ENCODE measurements at regions not wholly inside any gene's neighbourhood (a gene's known extent, or its start where the extent isn't known, plus 50 kb on each side); places are given as distances from the start of the nearest gene placed in this dataset.

DNA sequence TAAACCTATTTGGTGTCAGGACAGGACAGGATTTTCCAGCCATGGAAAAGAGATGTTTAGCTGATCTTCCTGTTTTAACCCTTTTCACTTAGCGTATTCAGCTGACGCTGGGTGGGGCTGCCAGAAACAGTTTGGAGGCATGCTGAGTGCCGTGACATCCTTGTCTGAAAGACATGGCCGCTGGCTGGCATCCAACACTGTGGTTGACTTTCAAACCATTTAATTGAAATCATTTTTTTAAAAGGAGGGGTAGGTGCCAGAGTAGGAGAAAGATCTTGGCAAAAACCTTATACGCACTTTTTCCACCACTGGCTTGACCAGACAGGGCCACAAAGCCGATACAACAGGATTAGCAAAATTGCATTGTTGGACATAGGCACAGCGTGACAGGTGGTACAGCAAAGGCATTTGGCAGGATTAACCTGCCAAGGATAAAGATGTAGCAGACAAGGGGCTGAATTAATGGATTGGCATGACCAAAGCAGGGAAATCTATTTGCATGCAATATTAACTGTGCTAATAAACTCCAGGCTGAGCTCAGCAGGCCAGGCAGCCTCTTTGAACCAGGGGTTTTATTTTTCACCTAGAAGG lies 131.8 kb upstream of the TOPAZ1 start:
- H3K36me3 Mint-ChIP-seq (ENCODE audit: low read depth): peaks cover 27% of the 10 kb centered on the region
- TF ChIP-seq CTCF (IDR thresholded peaks at IDR 0.05): no peak
- no peak overlapping the region for H3K4me3 Mint-ChIP-seq
- H3K9me3 Mint-ChIP-seq: no peaks in the 10 kb centered on the region
- H3K27ac Mint-ChIP-seq: no peak overlapping the region
- H3K4me1 Mint-ChIP-seq (ENCODE audit: low read depth): peaks cover 18% of the 10 kb centered on the region
- H3K27me3 Mint-ChIP-seq (ENCODE audit: insufficient read depth): peaks cover 2% of the 10 kb centered on the region
- DNase-seq: no peak

DNA sequence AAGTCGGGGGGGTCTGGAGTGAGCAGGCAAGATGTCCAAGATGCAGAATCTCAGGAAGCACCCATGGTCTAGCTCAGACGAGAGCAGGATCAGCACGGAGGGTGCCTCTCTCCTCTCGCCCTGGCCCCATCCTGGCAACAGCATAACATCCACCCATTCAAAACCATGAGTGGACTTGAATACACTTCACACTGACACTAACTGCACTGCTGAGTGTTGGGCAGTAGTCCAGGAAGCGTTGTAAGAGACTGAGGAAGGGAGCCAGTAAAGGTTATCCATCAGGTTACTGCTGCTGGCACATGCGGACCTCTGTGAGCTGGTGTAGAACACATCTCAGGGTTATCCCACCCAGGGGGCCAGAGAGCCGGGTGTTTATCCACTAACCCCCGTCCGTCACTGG lies 131.0 kb upstream of the TOPAZ1 start:
- Mint-ChIP-seq H3K27me3 (ENCODE audit: insufficient read depth) (peaks cover 2% of the 10 kb centered on the region), H3K36me3 (ENCODE audit: low read depth) (peaks cover 27% of the 10 kb centered on the region), H3K4me3 (no peak overlapping the region), H3K4me1 (ENCODE audit: low read depth) (peaks cover 11% of the 10 kb centered on the region), H3K9me3 (no peaks in the 10 kb centered on the region), H3K27ac (no peak overlapping the region)
- no peak for TF ChIP-seq CTCF (IDR thresholded peaks at IDR 0.05)
- no peak for DNase-seq

DNA sequence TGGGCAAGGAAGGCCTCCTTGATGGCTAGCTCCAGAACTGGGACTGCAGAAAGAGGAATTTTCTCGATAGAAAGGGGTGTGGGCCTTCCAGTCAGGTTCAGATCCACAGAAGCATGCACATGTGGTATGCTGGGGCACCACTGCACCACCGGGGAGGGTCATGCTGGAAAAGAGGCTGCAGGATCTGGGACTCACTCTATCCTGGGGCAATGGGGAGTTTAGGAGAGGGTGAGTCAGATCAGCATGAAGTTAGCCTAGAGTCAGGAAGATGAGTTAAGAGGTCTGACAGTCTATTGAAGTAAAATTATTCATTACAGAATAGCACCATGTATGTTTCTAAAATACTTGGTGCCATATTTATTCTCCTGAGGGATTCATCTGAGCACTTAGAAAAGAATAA lies 130.2 kb upstream of the TOPAZ1 start:
- H3K36me3 Mint-ChIP-seq (ENCODE audit: low read depth): peaks cover 33% of the 10 kb centered on the region
- H3K9me3 Mint-ChIP-seq: no peaks in the 10 kb centered on the region
- no peak overlapping the region for H3K4me3 Mint-ChIP-seq
- peaks cover 2% of the 10 kb centered on the region for H3K27me3 Mint-ChIP-seq (ENCODE audit: insufficient read depth)
- no peak for TF ChIP-seq CTCF (IDR thresholded peaks at IDR 0.05)
- peaks cover 11% of the 10 kb centered on the region for H3K4me1 Mint-ChIP-seq (ENCODE audit: low read depth)
- no peak overlapping the region for H3K27ac Mint-ChIP-seq
- DNase-seq: peak; percentile 11

GRCh38 chr3:44114142-44114541 lies 127.5 kb upstream of the TOPAZ1 start:
- Mint-ChIP-seq H3K9me3 (no peaks in the 10 kb centered on the region), H3K4me3 (no peak overlapping the region), H3K27me3 (ENCODE audit: insufficient read depth) (no peaks in the 10 kb centered on the region; the same call in none of the 2 replicates), H3K27ac (no peak overlapping the region), H3K4me1 (ENCODE audit: low read depth) (peaks cover 11% of the 10 kb centered on the region), H3K36me3 (ENCODE audit: low read depth) (peaks cover 24% of the 10 kb centered on the region)
- DNase-seq: no peak
- peak; percentile 68 for TF ChIP-seq CTCF (IDR thresholded peaks at IDR 0.05)

DNA sequence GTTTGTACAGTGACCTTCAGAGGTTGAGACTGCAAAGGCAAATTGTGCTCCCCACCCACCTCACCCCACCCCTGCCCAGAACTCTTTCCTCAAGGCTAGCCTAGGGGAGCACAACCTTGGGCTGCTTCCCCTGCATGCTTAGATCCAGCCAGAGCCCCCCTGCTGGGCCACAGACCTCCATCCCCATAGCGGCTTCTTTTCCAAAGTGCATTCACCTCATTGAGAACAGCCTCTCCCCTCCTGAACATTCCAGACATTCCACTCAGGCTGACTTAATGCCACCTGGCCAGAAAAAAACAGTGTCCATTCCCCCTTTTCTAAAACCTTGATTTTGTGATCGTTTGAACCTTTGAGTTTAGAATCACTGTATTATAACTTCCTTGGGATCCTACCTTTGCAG lies 124.4 kb upstream of the TOPAZ1 start:
- Mint-ChIP-seq H3K9me3 (no peaks in the 10 kb centered on the region), H3K4me3 (no peak overlapping the region)
- TF ChIP-seq CTCF (IDR thresholded peaks at IDR 0.05): no peak

DNA sequence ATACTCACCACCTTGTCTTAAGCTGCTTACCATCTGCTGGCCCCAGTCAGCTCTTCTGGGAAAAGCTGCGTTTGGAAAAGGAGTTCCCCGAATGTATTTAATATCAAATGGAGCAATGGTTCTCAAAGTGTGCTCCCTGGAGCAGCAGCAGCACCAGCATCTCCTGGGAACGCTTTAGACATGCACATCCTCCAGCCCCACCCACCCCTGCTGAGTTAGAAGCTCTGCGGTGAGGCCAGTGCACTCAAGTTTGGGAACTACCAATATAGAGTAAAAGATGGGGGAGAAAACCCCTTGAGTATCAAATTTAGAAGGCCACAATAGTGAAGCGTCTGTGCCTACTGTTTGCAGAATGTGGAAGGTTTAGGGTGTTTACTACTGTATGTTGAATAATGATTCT lies 124.0 kb upstream of the TOPAZ1 start:
- Mint-ChIP-seq H3K27me3 (ENCODE audit: insufficient read depth) (no peaks in the 10 kb centered on the region; the same call in 1 of the 2 replicates), H3K9me3 (no peaks in the 10 kb centered on the region), H3K36me3 (ENCODE audit: low read depth) (peaks cover 8% of the 10 kb centered on the region), H3K4me1 (ENCODE audit: low read depth) (no peaks in the 10 kb centered on the region), H3K27ac (no peak overlapping the region), H3K4me3 (no peak overlapping the region)
- no peak for TF ChIP-seq CTCF (IDR thresholded peaks at IDR 0.05)
- DNase-seq: no peak

More for the DNA sequence above, 124.4 kb upstream of the TOPAZ1 start:
- Mint-ChIP-seq H3K36me3 (ENCODE audit: low read depth) (peaks cover 12% of the 10 kb centered on the region), H3K27ac (no peak overlapping the region), H3K4me1 (ENCODE audit: low read depth) (no peaks in the 10 kb centered on the region), H3K27me3 (ENCODE audit: insufficient read depth) (no peaks in the 10 kb centered on the region; the same call in 1 of the 2 replicates)
- DNase-seq: no peak
